Loucy (cell line): ENCODE measurements at regions not wholly inside any gene's neighbourhood (a gene's known extent, or its start where the extent isn't known, plus 50 kb on each side); places are given as distances from the start of the nearest gene placed in this dataset.

Experiments
- EZH2phosphoT487 ChIP-seq: fragments of 200-600 bp; IDR thresholded peaks from 2 replicates; pipeline ENCODE4 v1.6.1; 2018; ENCODE audit warnings: antibody characterized with exemption, mild to moderate bottlenecking, moderate library complexity, borderline replicate concordance
- TF ChIP-seq, protein P1 (sequence below): fragments of 200-600 bp; sonication (generic); conservative IDR thresholded peaks from 2 replicates; pipeline ENCODE4 v1.5.1; 2014; ENCODE audit warnings: mild to moderate bottlenecking, antibody characterized with exemption, low read length

GRCh38 chr9:23306731-23307130 is 519.3 kb downstream of the ELAVL2 start:
- TF ChIP-seq, protein P1, sequence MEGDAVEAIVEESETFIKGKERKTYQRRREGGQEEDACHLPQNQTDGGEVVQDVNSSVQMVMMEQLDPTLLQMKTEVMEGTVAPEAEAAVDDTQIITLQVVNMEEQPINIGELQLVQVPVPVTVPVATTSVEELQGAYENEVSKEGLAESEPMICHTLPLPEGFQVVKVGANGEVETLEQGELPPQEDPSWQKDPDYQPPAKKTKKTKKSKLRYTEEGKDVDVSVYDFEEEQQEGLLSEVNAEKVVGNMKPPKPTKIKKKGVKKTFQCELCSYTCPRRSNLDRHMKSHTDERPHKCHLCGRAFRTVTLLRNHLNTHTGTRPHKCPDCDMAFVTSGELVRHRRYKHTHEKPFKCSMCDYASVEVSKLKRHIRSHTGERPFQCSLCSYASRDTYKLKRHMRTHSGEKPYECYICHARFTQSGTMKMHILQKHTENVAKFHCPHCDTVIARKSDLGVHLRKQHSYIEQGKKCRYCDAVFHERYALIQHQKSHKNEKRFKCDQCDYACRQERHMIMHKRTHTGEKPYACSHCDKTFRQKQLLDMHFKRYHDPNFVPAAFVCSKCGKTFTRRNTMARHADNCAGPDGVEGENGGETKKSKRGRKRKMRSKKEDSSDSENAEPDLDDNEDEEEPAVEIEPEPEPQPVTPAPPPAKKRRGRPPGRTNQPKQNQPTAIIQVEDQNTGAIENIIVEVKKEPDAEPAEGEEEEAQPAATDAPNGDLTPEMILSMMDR: no peak
- no peak for TF ChIP-seq EZH2phosphoT487
